Natural killer cell treated with Interleukin-12 subunit alpha and Interleukin-12 subunit beta and Interleukin-15 and Interleukin-18, amount 100 ng/mL, for 72 hours (primary cell): ENCODE measurements at regions not wholly inside any gene's neighbourhood (a gene's known extent, or its start where the extent isn't known, plus 50 kb on each side); places are given as distances from the start of the nearest gene placed in this dataset.

Experiments used
- ATAC-seq, 2 donors: fragments of 150-1000 bp; cut with Tn5 transposase in 1 of 2; sonication (Bioruptor Pico), chemical (Tn5 transposase) in 1 of 2; 2 replicates each; pipeline ENCODE4 v1.10.0; 2021
- DNase-seq: peaks from one replicate; pipeline ENCODE4 v3.0.0; 2022; ENCODE audit warnings: low spot score
- H3K27ac Mint-ChIP-seq, 2 donors: 1 replicate in 1 of 2; 2 replicates in 1 of 2; pipeline ENCODE4 v1.8.0; 2022; ENCODE audit warnings: mixed read lengths in 2 of 2, mild to moderate bottlenecking in 1 of 2, moderate library complexity in 1 of 2
- H3K27me3 Mint-ChIP-seq, 2 donors: 1 replicate in 1 of 2; 2 replicates in 1 of 2; pipeline ENCODE4 v1.8.0; 2022; ENCODE audit warnings: mixed read lengths in 2 of 2
- H3K36me3 Mint-ChIP-seq: one replicate; pipeline ENCODE4 v1.8.0; 2022; ENCODE audit warnings: mixed read lengths
- H3K4me1 Mint-ChIP-seq, 2 donors: 1 replicate in 1 of 2; 2 replicates in 1 of 2; pipeline ENCODE4 v1.8.0; 2022; ENCODE audit warnings: low read depth in 2 of 2, mixed read lengths in 2 of 2, mild to moderate bottlenecking in 1 of 2
- H3K4me3 Mint-ChIP-seq: one replicate; pipeline ENCODE4 v1.8.0; 2022; ENCODE audit warnings: mixed read lengths
- H3K9me3 Mint-ChIP-seq: 2 replicates; pipeline ENCODE4 v1.8.0; 2022; ENCODE audit warnings: mixed read lengths

GRCh38 chr3:168647582-168647981 lies 551.9 kb upstream of the GOLIM4 start:
- Mint-ChIP-seq H3K27me3 (no peaks in the 10 kb centered on the region), H3K9me3 (no peaks in the 10 kb centered on the region), H3K4me1 (no peaks in the 10 kb centered on the region), H3K36me3 (no peaks in the 10 kb centered on the region), H3K27ac (no peak overlapping the region), H3K4me3 (no peak overlapping the region)
- no peak for ATAC-seq
- no peak for DNase-seq

GRCh38 chr3:168645180-168645579 lies 549.5 kb upstream of the GOLIM4 start:
- no peaks in the 10 kb centered on the region for H3K36me3 Mint-ChIP-seq
- H3K4me1 Mint-ChIP-seq, result no peaks in the 10 kb centered on the region
- no peak overlapping the region for H3K4me3 Mint-ChIP-seq
- no peak for DNase-seq
- H3K27me3 Mint-ChIP-seq, result no peaks in the 10 kb centered on the region
- H3K9me3 Mint-ChIP-seq, result no peaks in the 10 kb centered on the region
- no peak overlapping the region for H3K27ac Mint-ChIP-seq
- ATAC-seq, result no peak

GRCh38 chr3:168628549-168628948 lies 532.8 kb upstream of the GOLIM4 start:
- no peak overlapping the region for H3K4me3 Mint-ChIP-seq
- H3K27ac Mint-ChIP-seq, result no peak overlapping the region
- no peak for DNase-seq
- H3K27me3 Mint-ChIP-seq, result no peaks in the 10 kb centered on the region
- no peaks in the 10 kb centered on the region for H3K4me1 Mint-ChIP-seq
- H3K36me3 Mint-ChIP-seq, result no peaks in the 10 kb centered on the region
- H3K9me3 Mint-ChIP-seq, result peaks cover 2% of the 10 kb centered on the region
- no peak for ATAC-seq

GRCh38 chr3:168625477-168625876 lies 529.8 kb upstream of the GOLIM4 start:
- Mint-ChIP-seq H3K9me3 (peaks cover 2% of the 10 kb centered on the region), H3K4me3 (no peak overlapping the region), H3K27me3 (no peaks in the 10 kb centered on the region), H3K27ac (no peak overlapping the region), H3K36me3 (no peaks in the 10 kb centered on the region), H3K4me1 (no peaks in the 10 kb centered on the region)
- no peak for DNase-seq
- no peak for ATAC-seq

- Mint-ChIP-seq H3K27ac (no peak overlapping the region), H3K4me1 (no peaks in the 10 kb centered on the region), H3K9me3 (no peaks in the 10 kb centered on the region), H3K4me3 (no peak overlapping the region), H3K27me3 (no peaks in the 10 kb centered on the region), H3K36me3 (no peaks in the 10 kb centered on the region)
- DNase-seq (no peak), ATAC-seq (no peak)
Observed at GRCh38 chr3:168624892-168625448, 529.2 kb upstream of the GOLIM4 start.

GRCh38 chr3:168624195-168624594 lies 528.5 kb upstream of the GOLIM4 start:
- no peaks in the 10 kb centered on the region for H3K9me3 Mint-ChIP-seq
- DNase-seq, result no peak
- no peaks in the 10 kb centered on the region for H3K4me1 Mint-ChIP-seq
- no peak for ATAC-seq
- no peaks in the 10 kb centered on the region for H3K27me3 Mint-ChIP-seq
- H3K4me3 Mint-ChIP-seq, result no peak overlapping the region
- H3K27ac Mint-ChIP-seq, result no peak overlapping the region
- H3K36me3 Mint-ChIP-seq, result no peaks in the 10 kb centered on the region

GRCh38 chr3:168622795-168623194 lies 527.1 kb upstream of the GOLIM4 start:
- Mint-ChIP-seq H3K4me3 (no peak overlapping the region), H3K4me1 (no peaks in the 10 kb centered on the region), H3K27ac (no peak overlapping the region), H3K27me3 (no peaks in the 10 kb centered on the region), H3K9me3 (no peaks in the 10 kb centered on the region), H3K36me3 (no peaks in the 10 kb centered on the region)
- ATAC-seq, result no peak
- DNase-seq, result no peak

- no peaks in the 10 kb centered on the region for H3K36me3 Mint-ChIP-seq
- no peaks in the 10 kb centered on the region for H3K9me3 Mint-ChIP-seq
- no peaks in the 10 kb centered on the region for H3K4me1 Mint-ChIP-seq
- no peaks in the 10 kb centered on the region for H3K27me3 Mint-ChIP-seq
- H3K27ac Mint-ChIP-seq, result no peak overlapping the region
- H3K4me3 Mint-ChIP-seq, result no peak overlapping the region
- no peak for ATAC-seq
- DNase-seq, result no peak
Observed at GRCh38 chr3:168620854-168621253, 525.1 kb upstream of the GOLIM4 start.

GRCh38 chr3:168618827-168619470 lies 523.2 kb upstream of the GOLIM4 start:
- DNase-seq (no peak), ATAC-seq (no peak)
- Mint-ChIP-seq H3K4me3 (no peak overlapping the region), H3K36me3 (no peaks in the 10 kb centered on the region), H3K27me3 (no peaks in the 10 kb centered on the region), H3K9me3 (no peaks in the 10 kb centered on the region), H3K27ac (no peak overlapping the region), H3K4me1 (no peaks in the 10 kb centered on the region)

GRCh38 chr3:168617658-168618057 lies 521.9 kb upstream of the GOLIM4 start:
- ATAC-seq, result no peak
- Mint-ChIP-seq H3K9me3 (no peaks in the 10 kb centered on the region), H3K36me3 (no peaks in the 10 kb centered on the region), H3K4me3 (no peak overlapping the region), H3K4me1 (no peaks in the 10 kb centered on the region), H3K27me3 (no peaks in the 10 kb centered on the region), H3K27ac (no peak overlapping the region)
- DNase-seq, result no peak

GRCh38 chr3:168616915-168617314 lies 521.2 kb upstream of the GOLIM4 start:
- H3K27me3 Mint-ChIP-seq, result no peaks in the 10 kb centered on the region
- no peaks in the 10 kb centered on the region for H3K36me3 Mint-ChIP-seq
- ATAC-seq (no peak), DNase-seq (no peak)
- H3K4me3 Mint-ChIP-seq, result no peak overlapping the region
- no peak overlapping the region for H3K27ac Mint-ChIP-seq
- no peaks in the 10 kb centered on the region for H3K9me3 Mint-ChIP-seq
- no peaks in the 10 kb centered on the region for H3K4me1 Mint-ChIP-seq

GRCh38 chr3:168615493-168616020 lies 519.8 kb upstream of the GOLIM4 start:
- ATAC-seq, result no peak
- DNase-seq, result no peak
- no peaks in the 10 kb centered on the region for H3K36me3 Mint-ChIP-seq
- no peaks in the 10 kb centered on the region for H3K9me3 Mint-ChIP-seq
- H3K4me1 Mint-ChIP-seq, result no peaks in the 10 kb centered on the region
- no peak overlapping the region for H3K4me3 Mint-ChIP-seq
- H3K27ac Mint-ChIP-seq, result no peak overlapping the region
- H3K27me3 Mint-ChIP-seq, result no peaks in the 10 kb centered on the region

GRCh38 chr3:168613151-168613550 lies 517.4 kb upstream of the GOLIM4 start:
- no peaks in the 10 kb centered on the region for H3K9me3 Mint-ChIP-seq

GRCh38 chr3:168612671-168613070 lies 516.9 kb upstream of the GOLIM4 start:
- no peaks in the 10 kb centered on the region for H3K9me3 Mint-ChIP-seq

More at GRCh38 chr3:168613151-168613550, 517.4 kb upstream of the GOLIM4 start:
- no peak overlapping the region for H3K4me3 Mint-ChIP-seq
- ATAC-seq, result no peak
- no peaks in the 10 kb centered on the region for H3K36me3 Mint-ChIP-seq
- H3K27me3 Mint-ChIP-seq, result no peaks in the 10 kb centered on the region
- no peak overlapping the region for H3K27ac Mint-ChIP-seq
- DNase-seq, result no peak
- H3K4me1 Mint-ChIP-seq, result no peaks in the 10 kb centered on the region

GRCh38 chr3:168611826-168612225 lies 516.1 kb upstream of the GOLIM4 start:
- Mint-ChIP-seq H3K36me3 (no peaks in the 10 kb centered on the region), H3K27ac (no peak overlapping the region), H3K4me3 (no peak overlapping the region), H3K9me3 (no peaks in the 10 kb centered on the region), H3K27me3 (no peaks in the 10 kb centered on the region), H3K4me1 (no peaks in the 10 kb centered on the region)
- ATAC-seq (no peak), DNase-seq (no peak)

More at GRCh38 chr3:168612671-168613070, 516.9 kb upstream of the GOLIM4 start:
- DNase-seq, result no peak
- Mint-ChIP-seq H3K4me1 (no peaks in the 10 kb centered on the region), H3K27me3 (no peaks in the 10 kb centered on the region), H3K36me3 (no peaks in the 10 kb centered on the region), H3K27ac (no peak overlapping the region), H3K4me3 (no peak overlapping the region)
- ATAC-seq, result no peak
